ENCODE measurements at regions not wholly inside any gene's neighbourhood (a gene's known extent, or its start where the extent isn't known, plus 50 kb on each side); places are given as distances from the start of the nearest gene placed in this dataset.

GRCh38 chr12:87320724-87321123 is 708.5 kb downstream of the C12orf50 start:
- H3F3A ChIP-seq (ENCODE audit: control insufficient read depth, insufficient read depth): no peaks in the 10 kb centered on the region
- no peaks in the 10 kb centered on the region for H4K20me1 ChIP-seq (ENCODE audit: control insufficient read depth, insufficient read depth, low read depth, low read length)
- no peaks in the 10 kb centered on the region for H3K9me3 ChIP-seq (ENCODE audit: control insufficient read depth, insufficient read depth, low read length)
- H3K27ac ChIP-seq (ENCODE audit: low read depth, low read length): no peak overlapping the region
- no peak overlapping the region for H3K4me3 ChIP-seq (ENCODE audit: low read length)
- no peaks in the 10 kb centered on the region for H3K4me1 ChIP-seq (ENCODE audit: control insufficient read depth, low read length)
- H3K79me2 ChIP-seq (ENCODE audit: control insufficient read depth, low read length): no peaks in the 10 kb centered on the region
- TF ChIP-seq, protein P1, sequence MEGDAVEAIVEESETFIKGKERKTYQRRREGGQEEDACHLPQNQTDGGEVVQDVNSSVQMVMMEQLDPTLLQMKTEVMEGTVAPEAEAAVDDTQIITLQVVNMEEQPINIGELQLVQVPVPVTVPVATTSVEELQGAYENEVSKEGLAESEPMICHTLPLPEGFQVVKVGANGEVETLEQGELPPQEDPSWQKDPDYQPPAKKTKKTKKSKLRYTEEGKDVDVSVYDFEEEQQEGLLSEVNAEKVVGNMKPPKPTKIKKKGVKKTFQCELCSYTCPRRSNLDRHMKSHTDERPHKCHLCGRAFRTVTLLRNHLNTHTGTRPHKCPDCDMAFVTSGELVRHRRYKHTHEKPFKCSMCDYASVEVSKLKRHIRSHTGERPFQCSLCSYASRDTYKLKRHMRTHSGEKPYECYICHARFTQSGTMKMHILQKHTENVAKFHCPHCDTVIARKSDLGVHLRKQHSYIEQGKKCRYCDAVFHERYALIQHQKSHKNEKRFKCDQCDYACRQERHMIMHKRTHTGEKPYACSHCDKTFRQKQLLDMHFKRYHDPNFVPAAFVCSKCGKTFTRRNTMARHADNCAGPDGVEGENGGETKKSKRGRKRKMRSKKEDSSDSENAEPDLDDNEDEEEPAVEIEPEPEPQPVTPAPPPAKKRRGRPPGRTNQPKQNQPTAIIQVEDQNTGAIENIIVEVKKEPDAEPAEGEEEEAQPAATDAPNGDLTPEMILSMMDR (IDR thresholded peaks at IDR 0.05; ENCODE audit: low read depth, low read length, poor library complexity, severe bottlenecking): no peak
- no peak for TF ChIP-seq EZH2phosphoT487 (IDR thresholded peaks at IDR 0.05; ENCODE audit: borderline replicate concordance, low read length)
- no peaks in the 10 kb centered on the region for H3K9me2 ChIP-seq (replicated peaks; ENCODE audit: control insufficient read depth, low read length)
- H3K4me2 ChIP-seq (ENCODE audit: low read length): no peak overlapping the region
- H3K27me3 ChIP-seq (ENCODE audit: control insufficient read depth, low read length): no peaks in the 10 kb centered on the region
- no peaks in the 10 kb centered on the region for H3K36me3 ChIP-seq (ENCODE audit: control insufficient read depth, low read length)

DNA sequence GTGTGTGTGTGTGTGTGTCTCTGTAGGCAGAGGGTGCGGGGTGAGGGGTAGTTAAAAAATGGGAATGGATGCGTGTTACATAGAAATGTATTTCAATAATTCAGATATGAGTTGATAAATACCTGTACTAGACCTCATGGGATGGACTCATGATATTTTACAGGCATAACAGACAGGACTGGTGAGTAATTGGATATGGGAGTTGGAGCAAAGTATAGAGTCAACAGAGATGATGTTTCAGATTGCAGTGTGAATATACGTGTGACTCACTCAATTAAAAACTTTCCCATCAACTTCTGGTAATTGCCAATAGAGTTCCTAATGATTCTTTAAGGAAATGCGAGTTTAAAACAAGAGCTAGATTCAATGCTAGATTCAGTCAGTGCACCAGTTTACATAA is 711.9 kb downstream of the C12orf50 start:
- no peak overlapping the region for H3K4me3 ChIP-seq (ENCODE audit: low read length)
- H3F3A ChIP-seq (ENCODE audit: control insufficient read depth, insufficient read depth): no peaks in the 10 kb centered on the region
- H3K27me3 ChIP-seq (ENCODE audit: control insufficient read depth, low read length): no peaks in the 10 kb centered on the region
- H3K9me2 ChIP-seq (replicated peaks; ENCODE audit: control insufficient read depth, low read length): no peaks in the 10 kb centered on the region
- H3K27ac ChIP-seq (ENCODE audit: low read depth, low read length): no peak overlapping the region
- H3K79me2 ChIP-seq (ENCODE audit: control insufficient read depth, low read length): no peaks in the 10 kb centered on the region
- no peak for TF ChIP-seq EZH2phosphoT487 (IDR thresholded peaks at IDR 0.05; ENCODE audit: borderline replicate concordance, low read length)
- TF ChIP-seq, protein P1 (IDR thresholded peaks at IDR 0.05; ENCODE audit: low read depth, low read length, poor library complexity, severe bottlenecking): no peak
- no peak overlapping the region for H3K4me2 ChIP-seq (ENCODE audit: low read length)
- H3K9me3 ChIP-seq (ENCODE audit: control insufficient read depth, insufficient read depth, low read length): no peaks in the 10 kb centered on the region
- no peaks in the 10 kb centered on the region for H4K20me1 ChIP-seq (ENCODE audit: control insufficient read depth, insufficient read depth, low read depth, low read length)
- H3K4me1 ChIP-seq (ENCODE audit: control insufficient read depth, low read length): no peaks in the 10 kb centered on the region
- no peaks in the 10 kb centered on the region for H3K36me3 ChIP-seq (ENCODE audit: control insufficient read depth, low read length)

- Histone ChIP-seq H3K9me3 (ENCODE audit: control insufficient read depth, insufficient read depth, low read length) (no peaks in the 10 kb centered on the region), H3K4me3 (ENCODE audit: low read length) (no peak overlapping the region), H3F3A (ENCODE audit: control insufficient read depth, insufficient read depth) (no peaks in the 10 kb centered on the region), H3K4me2 (ENCODE audit: low read length) (no peak overlapping the region), H3K27ac (ENCODE audit: low read depth, low read length) (no peak overlapping the region), H3K79me2 (ENCODE audit: control insufficient read depth, low read length) (no peaks in the 10 kb centered on the region), H3K27me3 (ENCODE audit: control insufficient read depth, low read length) (no peaks in the 10 kb centered on the region), H3K4me1 (ENCODE audit: control insufficient read depth, low read length) (no peaks in the 10 kb centered on the region), H3K36me3 (ENCODE audit: control insufficient read depth, low read length) (no peaks in the 10 kb centered on the region), H3K9me2 (replicated peaks; ENCODE audit: control insufficient read depth, low read length) (no peaks in the 10 kb centered on the region), H4K20me1 (ENCODE audit: control insufficient read depth, insufficient read depth, low read depth, low read length) (no peaks in the 10 kb centered on the region)
- TF ChIP-seq, protein P1 (IDR thresholded peaks at IDR 0.05; ENCODE audit: low read depth, low read length, poor library complexity, severe bottlenecking): no peak
- TF ChIP-seq EZH2phosphoT487 (IDR thresholded peaks at IDR 0.05; ENCODE audit: borderline replicate concordance, low read length): no peak
Measured at GRCh38 chr12:87311206-87311605, 718.0 kb downstream of the C12orf50 start.

- Histone ChIP-seq H3K79me2 (ENCODE audit: control insufficient read depth, low read length) (no peaks in the 10 kb centered on the region), H3K27ac (ENCODE audit: low read depth, low read length) (no peak overlapping the region), H3K36me3 (ENCODE audit: control insufficient read depth, low read length) (no peaks in the 10 kb centered on the region), H3K4me2 (ENCODE audit: low read length) (no peak overlapping the region), H3K9me3 (ENCODE audit: control insufficient read depth, insufficient read depth, low read length) (no peaks in the 10 kb centered on the region), H4K20me1 (ENCODE audit: control insufficient read depth, insufficient read depth, low read depth, low read length) (no peaks in the 10 kb centered on the region), H3K27me3 (ENCODE audit: control insufficient read depth, low read length) (no peaks in the 10 kb centered on the region), H3K4me3 (ENCODE audit: low read length) (no peak overlapping the region), H3K4me1 (ENCODE audit: control insufficient read depth, low read length) (no peaks in the 10 kb centered on the region), H3F3A (ENCODE audit: control insufficient read depth, insufficient read depth) (no peaks in the 10 kb centered on the region), H3K9me2 (replicated peaks; ENCODE audit: control insufficient read depth, low read length) (no peaks in the 10 kb centered on the region)
- TF ChIP-seq, protein P1 (IDR thresholded peaks at IDR 0.05; ENCODE audit: low read depth, low read length, poor library complexity, severe bottlenecking): no peak
- TF ChIP-seq EZH2phosphoT487 (IDR thresholded peaks at IDR 0.05; ENCODE audit: borderline replicate concordance, low read length): no peak
Measured at GRCh38 chr12:87310126-87310525, 719.1 kb downstream of the C12orf50 start.

Data from DOHH2 (cell line).